H9 (cell line): ENCODE measurements at regions not wholly inside any gene's neighbourhood (a gene's known extent, or its start where the extent isn't known, plus 50 kb on each side); places are given as distances from the start of the nearest gene placed in this dataset.

Experiments used
- DNase-seq: peaks from one replicate; pipeline ENCODE4 v3.0.0-alpha.2; 2017
- H2AFZ ChIP-seq: one replicate; pipeline ENCODE4 v1.6.1; 2013; ENCODE audit warnings: mild to moderate bottlenecking, low read length, control low read depth, moderate library complexity
- H2AK5ac ChIP-seq: 2 replicates; pipeline ENCODE4 v1.6.1; 2013; ENCODE audit warnings: low read length, control low read depth, mixed read lengths; ENCODE audit not compliant: insufficient read length
- H2BK120ac ChIP-seq: one replicate; pipeline ENCODE4 v1.6.1; 2013; ENCODE audit warnings: low read depth, mild to moderate bottlenecking, low read length, control low read depth, inconsistent platforms; ENCODE audit not compliant: poor library complexity, severe bottlenecking
- H2BK12ac ChIP-seq: 2 replicates; pipeline ENCODE4 v1.6.1; 2013; ENCODE audit warnings: low read length, control low read depth, mixed read lengths, low read depth; ENCODE audit not compliant: insufficient read length
- H2BK15ac ChIP-seq: 2 replicates; pipeline ENCODE4 v1.6.1; 2013; ENCODE audit warnings: low read depth, low read length, control low read depth
- H2BK20ac ChIP-seq: one replicate; pipeline ENCODE4 v1.6.1; 2013; ENCODE audit warnings: low read depth, mild to moderate bottlenecking, low read length, control low read depth, inconsistent platforms; ENCODE audit not compliant: poor library complexity, severe bottlenecking
- H2BK5ac ChIP-seq: 2 replicates; pipeline ENCODE4 v1.6.1; 2013; ENCODE audit warnings: low read length, control low read depth, mixed read lengths; ENCODE audit not compliant: insufficient read length
- H3K14ac ChIP-seq: 2 replicates; pipeline ENCODE4 v1.6.1; 2013; ENCODE audit warnings: low read length, control low read depth; ENCODE audit not compliant: insufficient read depth
- H3K18ac ChIP-seq: 2 replicates; pipeline ENCODE4 v1.6.1; 2013; ENCODE audit warnings: low read depth, mild to moderate bottlenecking, mixed read lengths, low read length, control low read depth; ENCODE audit not compliant: insufficient read length
- H3K23ac ChIP-seq: 2 replicates; pipeline ENCODE4 v1.6.1; 2013; ENCODE audit warnings: low read length, control low read depth, mixed read lengths, low read depth; ENCODE audit not compliant: insufficient read length
- H3K23me2 ChIP-seq: 2 replicates; pipeline ENCODE4 v1.6.1; 2013; ENCODE audit warnings: low read depth, mild to moderate bottlenecking, mixed read lengths, low read length, control low read depth; ENCODE audit not compliant: insufficient read length, poor library complexity, severe bottlenecking
- H3K27ac ChIP-seq: 2 replicates; pipeline ENCODE4 v1.5.1; 2013; ENCODE audit warnings: low read length, control low read depth, mixed read lengths, low read depth; ENCODE audit not compliant: insufficient read length
- H3K27me3 ChIP-seq: 2 replicates; pipeline ENCODE4 v1.6.1; 2013; ENCODE audit warnings: low read length, control low read depth, inconsistent platforms; ENCODE audit not compliant: insufficient read depth
- H3K4ac ChIP-seq: 2 replicates; pipeline ENCODE4 v1.6.1; 2013; ENCODE audit warnings: low read depth, mild to moderate bottlenecking, control low read depth, inconsistent platforms, low read length, moderate library complexity
- H3K4me1 ChIP-seq: 2 replicates; pipeline ENCODE4 v1.6.1; 2013; ENCODE audit warnings: low read length, control low read depth, inconsistent platforms; ENCODE audit not compliant: insufficient read depth
- H3K4me2 ChIP-seq: 2 replicates; pipeline ENCODE4 v1.6.1; 2013; ENCODE audit warnings: low read length, control low read depth, mixed read lengths; ENCODE audit not compliant: insufficient read length, insufficient read depth
- H3K56ac ChIP-seq: 2 replicates; pipeline ENCODE4 v1.6.1; 2013; ENCODE audit warnings: low read depth, mild to moderate bottlenecking, mixed read lengths, low read length, control low read depth; ENCODE audit not compliant: insufficient read length
- H3K79me1 ChIP-seq: 2 replicates; pipeline ENCODE4 v1.6.1; 2013; ENCODE audit warnings: low read depth, mild to moderate bottlenecking, moderate library complexity, low read length, control low read depth, inconsistent platforms; ENCODE audit not compliant: insufficient read depth, poor library complexity, severe bottlenecking
- H3K79me2 ChIP-seq: 2 replicates; pipeline ENCODE4 v1.6.1; 2013; ENCODE audit warnings: low read length, control low read depth, inconsistent platforms; ENCODE audit not compliant: insufficient read depth
- H3K9ac ChIP-seq: 2 replicates; pipeline ENCODE4 v1.6.1; 2013; ENCODE audit warnings: low read length, control low read depth, mixed read lengths; ENCODE audit not compliant: insufficient read length; ENCODE audit errors: extremely low read depth
- H3K9me3 ChIP-seq: one replicate; pipeline ENCODE4 v1.6.1; 2013; ENCODE audit warnings: low read depth, low read length, inconsistent platforms; ENCODE audit not compliant: control insufficient read depth
- H3T11ph ChIP-seq: one replicate; pipeline ENCODE4 v1.6.1; 2013; ENCODE audit warnings: mild to moderate bottlenecking, low read length, control low read depth, inconsistent platforms
- H4K20me1 ChIP-seq: one replicate; pipeline ENCODE4 v1.6.1; 2013; ENCODE audit not compliant: control insufficient read depth, insufficient read length, insufficient read depth
- H4K5ac ChIP-seq: 2 replicates; pipeline ENCODE4 v1.6.1; 2013; ENCODE audit warnings: low read depth, mild to moderate bottlenecking, mixed read lengths, low read length, control low read depth; ENCODE audit not compliant: insufficient read length
- H4K8ac ChIP-seq: replicated peaks from 2 replicates; pipeline ENCODE4 v1.6.1; 2013; ENCODE audit warnings: low read length, control low read depth, mixed read lengths, low read depth; ENCODE audit not compliant: insufficient read length
- H4K91ac ChIP-seq: 2 replicates; pipeline ENCODE4 v1.6.1; 2013; ENCODE audit warnings: low read depth, mild to moderate bottlenecking, moderate library complexity, mixed read lengths, low read length, control low read depth; ENCODE audit not compliant: insufficient read length
- H3K27ac Mint-ChIP-seq, 3 experiments: 2 replicates in 2 of 3; 3 replicates in 1 of 3; pipeline ENCODE4 v1.8.0; 2020 to 2021; ENCODE audit warnings: mixed read lengths in 3 of 3, mild to moderate bottlenecking in 1 of 3, moderate library complexity in 1 of 3
- H3K27me3 Mint-ChIP-seq: 2 replicates; pipeline ENCODE4 v1.8.0; 2021; ENCODE audit warnings: low read depth, mild to moderate bottlenecking, moderate library complexity, mixed read lengths
- H3K36me3 Mint-ChIP-seq, 3 experiments: 2 replicates in 2 of 3; 3 replicates in 1 of 3; pipeline ENCODE4 v1.8.0; 2020 to 2021; ENCODE audit warnings: low read depth in 3 of 3, mixed read lengths in 3 of 3; ENCODE audit not compliant: insufficient read depth in 1 of 3
- H3K4me1 Mint-ChIP-seq, 2 experiments: 2 replicates each; pipeline ENCODE4 v1.8.0; 2020; ENCODE audit warnings: mixed read lengths in 2 of 2
- H3K4me3 Mint-ChIP-seq, 2 experiments: 2 replicates in 1 of 2; 3 replicates in 1 of 2; pipeline ENCODE4 v1.8.0; 2020 to 2021; ENCODE audit warnings: mild to moderate bottlenecking in 2 of 2, mixed read lengths in 2 of 2, moderate library complexity in 1 of 2
- H3K9me3 Mint-ChIP-seq, 2 experiments: 2 replicates in 1 of 2; 3 replicates in 1 of 2; pipeline ENCODE4 v1.8.0; 2020; ENCODE audit warnings: mild to moderate bottlenecking in 2 of 2, mixed read lengths in 2 of 2, moderate library complexity in 1 of 2
- CTCF ChIP-seq: fragments of 200-600 bp; sonication (generic); conservative IDR thresholded peaks from 3 replicates; pipeline ENCODE4 v1.8.0; 2021; ENCODE audit warnings: antibody characterized with exemption, mild to moderate bottlenecking
- WGBS: extraction: QIAGEN DNeasy Blood & Tissue Kit; methylation state at CpG from one replicate; pipeline ENCODE4 v1.1.7; 2013; ENCODE audit warnings: missing lambda C conversion rate, low lambda C conversion rate, mixed read lengths; ENCODE audit not compliant: insufficient read length; ENCODE audit errors: extremely low coverage; 5-methylcytosine and 5-hydroxymethylcytosine counted together

DNA sequence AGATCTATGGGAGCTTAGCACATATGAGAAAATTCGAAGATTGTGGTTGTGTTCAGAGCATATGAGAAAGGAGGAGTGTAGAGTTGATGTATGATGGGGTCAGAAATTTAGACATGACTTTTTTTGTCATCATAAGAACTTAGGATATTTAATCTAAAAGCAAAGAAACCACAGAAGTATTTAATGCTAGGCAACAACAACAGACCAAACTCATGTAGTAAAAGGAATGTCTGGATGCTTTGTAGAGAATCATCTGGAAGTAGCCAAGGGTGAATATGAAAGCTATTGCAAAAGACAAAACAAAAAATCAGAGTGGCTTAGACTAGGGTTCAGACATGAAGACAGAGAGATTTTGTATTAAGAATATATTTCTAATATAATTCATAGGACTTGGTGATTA is 190.3 kb downstream of the SLITRK1 start:
- H4K5ac ChIP-seq = no peak overlapping the region
- no peaks in the 10 kb centered on the region for H3K36me3 Mint-ChIP-seq
- H3K23me2 ChIP-seq = no peaks in the 10 kb centered on the region
- H4K20me1 ChIP-seq = no peaks in the 10 kb centered on the region
- peaks cover 9 to 14% of the 10 kb centered on the region in 2 experiments for H3K4me1 Mint-ChIP-seq
- H2AFZ ChIP-seq = no peak overlapping the region
- no peak overlapping the region for H3K27ac ChIP-seq
- no peak overlapping the region for H3K23ac ChIP-seq
- H4K91ac ChIP-seq = no peak overlapping the region
- no peak overlapping the region for H2BK120ac ChIP-seq
- H3K4me2 ChIP-seq = no peak overlapping the region
- no peak overlapping the region for H2BK15ac ChIP-seq
- no peaks in the 10 kb centered on the region for H3K79me1 ChIP-seq
- no peak overlapping the region for H3K56ac ChIP-seq
- WGBS = 100% methylated on average over 1 of the region's 1 CpG
- no peak overlapping the region for H3T11ph ChIP-seq
- TF ChIP-seq CTCF = no peak
- no peak overlapping the region for H3K9ac ChIP-seq
- H2BK5ac ChIP-seq = no peak overlapping the region
- no peak overlapping the region for H2BK20ac ChIP-seq
- H3K27me3 ChIP-seq = no peaks in the 10 kb centered on the region
- H3K4me3 Mint-ChIP-seq = no peak overlapping the region
- H3K4me1 ChIP-seq = peaks cover 3% of the 10 kb centered on the region; the same call in 1 of the 2 replicates
- no peak overlapping the region for H3K18ac ChIP-seq
- no peak overlapping the region for H3K14ac ChIP-seq
- H2AK5ac ChIP-seq = no peak overlapping the region
- no peaks in the 10 kb centered on the region for H3K79me2 ChIP-seq
- H3K27me3 Mint-ChIP-seq = no peaks in the 10 kb centered on the region
- H3K9me3 ChIP-seq = no peaks in the 10 kb centered on the region
- H3K27ac Mint-ChIP-seq = no peak overlapping the region; a peak in 1 of 7 replicates
- no peak overlapping the region for H4K8ac ChIP-seq
- DNase-seq = no peak
- no peak overlapping the region for H3K4ac ChIP-seq
- no peaks in the 10 kb centered on the region for H3K9me3 Mint-ChIP-seq
- no peak overlapping the region for H2BK12ac ChIP-seq
